ENCODE measurements at regions not wholly inside any gene's neighbourhood (a gene's known extent, or its start where the extent isn't known, plus 50 kb on each side); places are given as distances from the start of the nearest gene placed in this dataset.

GRCh38 chr4:144575181-144575580 lies 70.8 kb upstream of the HHIP start:
- DNase-seq, result no peak
- no peaks in the 10 kb centered on the region for H3K36me3 ChIP-seq (ENCODE audit: low read depth)
- no peaks in the 10 kb centered on the region for H3F3A ChIP-seq (ENCODE audit: insufficient read depth, low read depth)
- ChIA-PET CTCF (no interaction called here), POLR2A (ENCODE audit: unreplicated experiment) (no interaction called here)
- H3K9me2 ChIP-seq (ENCODE audit: insufficient read depth), result no peaks in the 10 kb centered on the region
- H3K27me3 ChIP-seq (ENCODE audit: insufficient read depth, low read depth), result no peaks in the 10 kb centered on the region
- H3K4me3 ChIP-seq, result no peak overlapping the region
- no peaks in the 10 kb centered on the region for H3K4me1 ChIP-seq (replicated peaks; ENCODE audit: insufficient read depth)
- H3K9me3 ChIP-seq (ENCODE audit: insufficient read depth, low read depth), result no peaks in the 10 kb centered on the region
- no peak overlapping the region for H2AFZ ChIP-seq
- intact Hi-C loops (cut with micrococcal nuclease; ENCODE audit: unreplicated experiment), result no loop called here
- no peaks in the 10 kb centered on the region for H3K79me2 ChIP-seq (ENCODE audit: low read depth)
- no peaks in the 10 kb centered on the region for H4K20me1 ChIP-seq (ENCODE audit: insufficient read depth)
- H3K4me2 ChIP-seq, result no peak overlapping the region
- BruUV-seq (replicated peaks), result no TSS peak
- TF ChIP-seq EZH2 (IDR thresholded peaks at IDR 0.05; ENCODE audit: low read depth), result no peak
- TF ChIP-seq CTCF (conservative IDR thresholded peaks at IDR 0.05), result no peak
- H3K27ac ChIP-seq, result no peak overlapping the region

- Histone ChIP-seq H3K4me3 (no peak overlapping the region), H3K27ac (no peak overlapping the region), H3K36me3 (ENCODE audit: low read depth) (no peaks in the 10 kb centered on the region), H3K27me3 (ENCODE audit: insufficient read depth, low read depth) (no peaks in the 10 kb centered on the region), H3F3A (ENCODE audit: insufficient read depth, low read depth) (no peaks in the 10 kb centered on the region), H3K4me1 (replicated peaks; ENCODE audit: insufficient read depth) (no peaks in the 10 kb centered on the region), H3K9me2 (ENCODE audit: insufficient read depth) (no peaks in the 10 kb centered on the region), H3K79me2 (ENCODE audit: low read depth) (no peaks in the 10 kb centered on the region), H3K9me3 (ENCODE audit: insufficient read depth, low read depth) (no peaks in the 10 kb centered on the region), H4K20me1 (ENCODE audit: insufficient read depth) (no peaks in the 10 kb centered on the region), H2AFZ (no peak overlapping the region), H3K4me2 (no peak overlapping the region)
- intact Hi-C loops (cut with micrococcal nuclease; ENCODE audit: unreplicated experiment), result no loop called here
- no peak for DNase-seq
- POLR2A ChIA-PET (ENCODE audit: unreplicated experiment), result no interaction called here
- no TSS peak for BruUV-seq (replicated peaks)
- TF ChIP-seq CTCF (conservative IDR thresholded peaks at IDR 0.05) (no peak), EZH2 (IDR thresholded peaks at IDR 0.05; ENCODE audit: low read depth) (no peak)
- CTCF ChIA-PET, result no interaction called here
Measured at GRCh38 chr4:144578681-144579080, 67.3 kb upstream of the HHIP start.

- no TSS peak for BruUV-seq (replicated peaks)
- no peaks in the 10 kb centered on the region for H3F3A ChIP-seq (ENCODE audit: insufficient read depth, low read depth)
- no peak for DNase-seq
- ChIA-PET CTCF (interaction anchor here (0.6 kb wide), 1 partner anchor 978 kb away, joined by 7 read pairs; no protein-coding TSS in a partner anchor), POLR2A (ENCODE audit: unreplicated experiment) (interaction anchor here (0.6 kb wide), 2 partner anchors 58 to 184 kb away, joined by 3 read pairs; no protein-coding TSS in a partner anchor)
- no peaks in the 10 kb centered on the region for H3K9me3 ChIP-seq (ENCODE audit: insufficient read depth, low read depth)
- H2AFZ ChIP-seq, result no peak overlapping the region
- no peaks in the 10 kb centered on the region for H3K27me3 ChIP-seq (ENCODE audit: insufficient read depth, low read depth)
- H3K4me2 ChIP-seq, result no peak overlapping the region
- H3K79me2 ChIP-seq (ENCODE audit: low read depth), result no peaks in the 10 kb centered on the region
- no peaks in the 10 kb centered on the region for H3K9me2 ChIP-seq (ENCODE audit: insufficient read depth)
- no peak overlapping the region for H3K27ac ChIP-seq
- H3K4me1 ChIP-seq (replicated peaks; ENCODE audit: insufficient read depth), result no peaks in the 10 kb centered on the region
- no peaks in the 10 kb centered on the region for H3K36me3 ChIP-seq (ENCODE audit: low read depth)
- no peak overlapping the region for H3K4me3 ChIP-seq
- TF ChIP-seq EZH2 (IDR thresholded peaks at IDR 0.05; ENCODE audit: low read depth) (no peak), CTCF (conservative IDR thresholded peaks at IDR 0.05) (no peak)
- H4K20me1 ChIP-seq (ENCODE audit: insufficient read depth), result no peaks in the 10 kb centered on the region
- intact Hi-C loops (cut with micrococcal nuclease; ENCODE audit: unreplicated experiment), result loop anchor here (5.0 kb wide), 2 partner anchors 153 to 242 kb away; no protein-coding TSS in a partner anchor
Measured at GRCh38 chr4:144579411-144580030, 66.4 kb upstream of the HHIP start.
